ENCODE measurements at regions not wholly inside any gene's neighbourhood (a gene's known extent, or its start where the extent isn't known, plus 50 kb on each side); places are given as distances from the start of the nearest gene placed in this dataset.

GRCh38 chr5:135753990-135754389, 80.5 kb upstream of the SLC25A48 start:
- Histone ChIP-seq H3K4me3 (no peak overlapping the region), H3K4me2 (no peak overlapping the region), H3K27me3 (no peaks in the 10 kb centered on the region), H3K79me2 (no peaks in the 10 kb centered on the region), H3K9me2 (replicated peaks; ENCODE audit: insufficient read depth) (no peaks in the 10 kb centered on the region), H3K9me3 (ENCODE audit: low read depth) (no peaks in the 10 kb centered on the region), H4K20me1 (ENCODE audit: insufficient read depth, poor library complexity, severe bottlenecking) (no peaks in the 10 kb centered on the region), H2AFZ (no peak overlapping the region), H3K4me1 (ENCODE audit: insufficient read depth) (no peaks in the 10 kb centered on the region), H3K27ac (no peak overlapping the region), H3K36me3 (replicated peaks; ENCODE audit: insufficient read depth, low read depth) (no peaks in the 10 kb centered on the region)
- DNase-seq (ENCODE audit: low spot score) = no peak
- WGBS (ENCODE audit: low lambda C conversion rate, missing lambda C conversion rate) = 95% methylated on average over 5 of the region's 5 CpGs
- TF ChIP-seq EZH2phosphoT487 (IDR thresholded peaks at IDR 0.05; ENCODE audit: low read depth, severe bottlenecking, unreplicated experiment) (no peak), CTCF (IDR thresholded peaks at IDR 0.05; ENCODE audit: poor library complexity) (no peak), EZH2 (IDR thresholded peaks at IDR 0.05; ENCODE audit: borderline replicate concordance) (no peak)

- H3K4me3 ChIP-seq = no peak overlapping the region
- no peaks in the 10 kb centered on the region for H3K36me3 ChIP-seq (replicated peaks; ENCODE audit: insufficient read depth, low read depth)
- H3K27ac ChIP-seq = no peak overlapping the region
- TF ChIP-seq EZH2phosphoT487 (IDR thresholded peaks at IDR 0.05; ENCODE audit: low read depth, severe bottlenecking, unreplicated experiment) (no peak), EZH2 (IDR thresholded peaks at IDR 0.05; ENCODE audit: borderline replicate concordance) (no peak), CTCF (IDR thresholded peaks at IDR 0.05; ENCODE audit: poor library complexity) (no peak)
- no peaks in the 10 kb centered on the region for H3K79me2 ChIP-seq
- H3K4me2 ChIP-seq = no peak overlapping the region
- H3K9me2 ChIP-seq (replicated peaks; ENCODE audit: insufficient read depth) = no peaks in the 10 kb centered on the region
- 62% methylated on average over 4 of the region's 4 CpGs for WGBS (ENCODE audit: low lambda C conversion rate, missing lambda C conversion rate)
- no peak for DNase-seq (ENCODE audit: low spot score)
- no peak overlapping the region for H2AFZ ChIP-seq
- H4K20me1 ChIP-seq (ENCODE audit: insufficient read depth, poor library complexity, severe bottlenecking) = no peaks in the 10 kb centered on the region
- H3K27me3 ChIP-seq = no peaks in the 10 kb centered on the region
- no peaks in the 10 kb centered on the region for H3K4me1 ChIP-seq (ENCODE audit: insufficient read depth)
- no peaks in the 10 kb centered on the region for H3K9me3 ChIP-seq (ENCODE audit: low read depth)
Measured at GRCh38 chr5:135750506-135750905, 84.0 kb upstream of the SLC25A48 start.

- 58% methylated on average over 2 of the region's 2 CpGs for WGBS (ENCODE audit: low lambda C conversion rate, missing lambda C conversion rate)
- H3K4me2 ChIP-seq = no peak overlapping the region
- H3K9me3 ChIP-seq (ENCODE audit: low read depth) = no peaks in the 10 kb centered on the region
- H4K20me1 ChIP-seq (ENCODE audit: insufficient read depth, poor library complexity, severe bottlenecking) = no peaks in the 10 kb centered on the region
- no peak overlapping the region for H2AFZ ChIP-seq
- no peak overlapping the region for H3K4me3 ChIP-seq
- no peaks in the 10 kb centered on the region for H3K79me2 ChIP-seq
- DNase-seq (ENCODE audit: low spot score) = no peak
- no peak overlapping the region for H3K27ac ChIP-seq
- TF ChIP-seq CTCF (IDR thresholded peaks at IDR 0.05; ENCODE audit: poor library complexity) = no peak
- no peak for TF ChIP-seq EZH2phosphoT487 (IDR thresholded peaks at IDR 0.05; ENCODE audit: low read depth, severe bottlenecking, unreplicated experiment)
- no peak for TF ChIP-seq EZH2 (IDR thresholded peaks at IDR 0.05; ENCODE audit: borderline replicate concordance)
- peaks cover 5% of the 10 kb centered on the region for H3K4me1 ChIP-seq (ENCODE audit: insufficient read depth)
- no peaks in the 10 kb centered on the region for H3K9me2 ChIP-seq (replicated peaks; ENCODE audit: insufficient read depth)
- no peaks in the 10 kb centered on the region for H3K36me3 ChIP-seq (replicated peaks; ENCODE audit: insufficient read depth, low read depth)
- no peaks in the 10 kb centered on the region for H3K27me3 ChIP-seq
Measured at GRCh38 chr5:135747824-135748223, 86.6 kb upstream of the SLC25A48 start.
